B cell (primary cell): ENCODE measurements at regions not wholly inside any gene's neighbourhood (a gene's known extent, or its start where the extent isn't known, plus 50 kb on each side); places are given as distances from the start of the nearest gene placed in this dataset.

Experiments used
- ATAC-seq: fragments of 200-7000 bp; cut with Tn5 transposase; one replicate; pipeline ENCODE4 v1.10.0; 2021; ENCODE audit warnings: low read depth, mild to moderate bottlenecking, moderate number of reproducible peaks, moderate library complexity
- CTCF ChIA-PET: fragments of 350-600 bp; sonication (Branson Sonifier 250); formaldehyde crosslinking; loops from one replicate; lab custom pipeline; 2021; ENCODE audit warnings: antibody characterized with exemption, inconsistent platforms; lab: Charles Lee
- POLR2A ChIA-PET: fragments of 350-600 bp; sonication (Branson Sonifier 250); formaldehyde crosslinking; loops from one replicate; lab custom pipeline; 2021; ENCODE audit warnings: antibody characterized with exemption; lab: Charles Lee
- DNase-seq: peaks from one replicate; pipeline ENCODE4 v3.0.0; 2013
- H2AFZ ChIP-seq: 2 replicates; pipeline ENCODE4 v1.6.1; 2012; ENCODE audit warnings: mild to moderate bottlenecking, low read depth, low read length; ENCODE audit not compliant: insufficient read depth, poor library complexity, severe bottlenecking
- H3K27ac ChIP-seq, 2 donors: 1 replicate in 1 of 2; 2 replicates in 1 of 2; pipeline ENCODE4 v1.5.1; 2012 to 2013; ENCODE audit warnings: low read length in 2 of 2, mild to moderate bottlenecking in 2 of 2, moderate library complexity in 1 of 2
- H3K27me3 ChIP-seq, 4 experiments: fragments of 200-600 bp in 1 of 4; sonication (generic) in 1 of 4; replicated peaks in 1 of 4; 1 replicate in 2 of 4; 2 replicates in 2 of 4; pipeline versions ENCODE4 v1.6.1 to v1.7.0; 2013 to 2016; ENCODE audit warnings: low read length in 3 of 4, mild to moderate bottlenecking in 2 of 4, mixed read lengths in 1 of 4, moderate library complexity in 1 of 4; ENCODE audit not compliant: insufficient read depth in 4 of 4, control insufficient read depth in 3 of 4; ENCODE audit errors: control extremely low read depth in 1 of 4
- H3K36me3 ChIP-seq, 2 experiments: replicated peaks in 1 of 2; 1 replicate in 1 of 2; 2 replicates in 1 of 2; pipeline versions ENCODE4 v1.6.1 to v1.7.1; 2013; ENCODE audit warnings: low read length in 1 of 2; ENCODE audit not compliant: insufficient read depth in 2 of 2, control insufficient read depth in 1 of 2; ENCODE audit errors: control extremely low read depth in 1 of 2, extremely low read depth in 1 of 2
- H3K4me1 ChIP-seq, 2 donors: fragments of 200-600 bp in 1 of 2; sonication (generic) in 1 of 2; 1 replicate in 1 of 2; 2 replicates in 1 of 2; pipeline versions ENCODE4 v1.5.1 to v1.6.1; 2013 to 2017; ENCODE audit warnings: low read length in 2 of 2; ENCODE audit not compliant: control insufficient read depth in 2 of 2, insufficient read depth in 2 of 2
- H3K4me2 ChIP-seq: replicated peaks from 2 replicates; pipeline ENCODE3; 2012; ENCODE audit warnings: mild to moderate bottlenecking, low read depth, low read length; ENCODE audit not compliant: poor library complexity, severe bottlenecking
- H3K4me3 ChIP-seq, 5 experiments: fragments of 200-600 bp in 1 of 5; sonication (generic) in 1 of 5; 1 replicate in 3 of 5; 2 replicates in 2 of 5; pipeline versions ENCODE4 v1.5.1 to v1.7.0; 2011 to 2016; ENCODE audit warnings: low read length in 4 of 5, mild to moderate bottlenecking in 4 of 5, low read depth in 2 of 5, control low read depth in 1 of 5, moderate library complexity in 1 of 5; ENCODE audit not compliant: insufficient read depth in 1 of 5; ENCODE audit errors: control extremely low read depth in 1 of 5, extremely low read depth in 1 of 5
- H3K79me2 ChIP-seq: fragments of 200-600 bp; sonication (generic); one replicate; pipeline ENCODE4 v1.6.0; 2016; ENCODE audit warnings: low read length; ENCODE audit not compliant: control insufficient read depth, insufficient read depth
- H3K9ac ChIP-seq: fragments of 200-600 bp; sonication (generic); 2 replicates; pipeline ENCODE4 v1.6.1; 2017; ENCODE audit warnings: mild to moderate bottlenecking, low read length, moderate library complexity
- H3K9me3 ChIP-seq, 3 donors: one replicate each; pipeline versions ENCODE4 v1.6.1 to v1.7.1; 2013; ENCODE audit warnings: low read length in 2 of 3; ENCODE audit not compliant: control insufficient read depth in 2 of 3, insufficient read depth in 1 of 3; ENCODE audit errors: control extremely low read depth in 1 of 3
- H4K20me1 ChIP-seq: 2 replicates; pipeline ENCODE4 v1.6.0; 2012; ENCODE audit warnings: mild to moderate bottlenecking, low read length; ENCODE audit not compliant: insufficient read depth, control insufficient read depth, poor library complexity, severe bottlenecking
- H3K27ac Mint-ChIP-seq: one replicate; pipeline ENCODE4 v1.8.0; 2021; ENCODE audit warnings: mixed read lengths
- H3K27me3 Mint-ChIP-seq: one replicate; pipeline ENCODE4 v1.8.0; 2021; ENCODE audit warnings: mixed read lengths
- H3K4me1 Mint-ChIP-seq: one replicate; pipeline ENCODE4 v1.8.0; 2021; ENCODE audit warnings: mixed read lengths
- H3K4me3 Mint-ChIP-seq: one replicate; pipeline ENCODE4 v1.8.0; 2021; ENCODE audit warnings: mixed read lengths
- H3K9me3 Mint-ChIP-seq: one replicate; pipeline ENCODE4 v1.8.0; 2022; ENCODE audit warnings: mixed read lengths; ENCODE audit not compliant: insufficient read depth
- EZH2 ChIP-seq: IDR thresholded peaks from 2 replicates; pipeline ENCODE4 v1.6.1; 2012; ENCODE audit warnings: borderline replicate concordance, low read depth, mild to moderate bottlenecking, moderate library complexity, low read length; ENCODE audit not compliant: insufficient read depth, poor library complexity, severe bottlenecking
- WGBS: methylation state at CpG from one replicate; pipeline ENCODE4 v1.1.5; 2013; ENCODE audit warnings: missing lambda C conversion rate; ENCODE audit not compliant: insufficient coverage; 5-methylcytosine and 5-hydroxymethylcytosine counted together
- intact Hi-C: fragments of 100-400 bp; cut with micrococcal nuclease; formaldehyde crosslinking; loops from one replicate; pipeline ENCODE4 v1.10.0; 2022
- TF ChIP-seq, protein P1 (sequence below): fragments of 200-600 bp; IDR thresholded peaks from one replicate; pipeline ENCODE4 v1.8.0; 2022; ENCODE audit warnings: antibody characterized with exemption, mild to moderate bottlenecking

DNA sequence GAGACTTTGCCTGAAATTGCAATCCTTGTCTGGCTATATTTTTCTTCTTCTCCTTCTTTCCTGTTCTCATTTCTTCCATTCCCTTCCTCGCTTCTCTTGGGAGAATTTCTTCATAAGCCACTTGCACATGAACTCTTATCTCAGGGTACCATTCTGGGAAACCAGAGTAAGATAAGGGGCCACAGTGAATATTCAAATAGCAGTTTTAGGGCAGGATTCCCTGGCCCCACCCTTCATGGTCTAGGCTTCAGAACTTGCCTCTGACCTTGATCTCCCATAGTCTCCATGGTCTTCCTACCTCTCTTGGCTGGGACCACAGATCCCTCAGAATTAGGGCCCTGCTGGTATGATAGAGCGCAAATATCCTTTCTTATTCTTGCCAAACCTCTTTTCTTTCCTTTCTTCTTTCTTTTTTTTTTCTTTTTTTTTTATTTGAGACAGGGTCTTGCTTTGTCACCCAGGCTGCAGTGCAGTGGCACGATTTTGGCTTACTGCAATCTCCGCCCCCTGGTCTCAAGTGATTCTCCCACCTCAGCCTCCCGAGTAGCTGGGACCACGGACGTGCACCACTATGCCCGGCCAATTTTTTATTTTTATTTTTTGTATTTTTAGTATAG is 123.0 kb upstream of the CITED2 start:
- no peaks in the 10 kb centered on the region for H3K9me3 ChIP-seq
- no peak overlapping the region for H3K4me3 Mint-ChIP-seq
- H3K9ac ChIP-seq: no peak overlapping the region
- no peak for TF ChIP-seq EZH2
- TF ChIP-seq, protein P1, sequence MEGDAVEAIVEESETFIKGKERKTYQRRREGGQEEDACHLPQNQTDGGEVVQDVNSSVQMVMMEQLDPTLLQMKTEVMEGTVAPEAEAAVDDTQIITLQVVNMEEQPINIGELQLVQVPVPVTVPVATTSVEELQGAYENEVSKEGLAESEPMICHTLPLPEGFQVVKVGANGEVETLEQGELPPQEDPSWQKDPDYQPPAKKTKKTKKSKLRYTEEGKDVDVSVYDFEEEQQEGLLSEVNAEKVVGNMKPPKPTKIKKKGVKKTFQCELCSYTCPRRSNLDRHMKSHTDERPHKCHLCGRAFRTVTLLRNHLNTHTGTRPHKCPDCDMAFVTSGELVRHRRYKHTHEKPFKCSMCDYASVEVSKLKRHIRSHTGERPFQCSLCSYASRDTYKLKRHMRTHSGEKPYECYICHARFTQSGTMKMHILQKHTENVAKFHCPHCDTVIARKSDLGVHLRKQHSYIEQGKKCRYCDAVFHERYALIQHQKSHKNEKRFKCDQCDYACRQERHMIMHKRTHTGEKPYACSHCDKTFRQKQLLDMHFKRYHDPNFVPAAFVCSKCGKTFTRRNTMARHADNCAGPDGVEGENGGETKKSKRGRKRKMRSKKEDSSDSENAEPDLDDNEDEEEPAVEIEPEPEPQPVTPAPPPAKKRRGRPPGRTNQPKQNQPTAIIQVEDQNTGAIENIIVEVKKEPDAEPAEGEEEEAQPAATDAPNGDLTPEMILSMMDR: no peak
- no peak overlapping the region for H3K27ac Mint-ChIP-seq
- DNase-seq (no peak), ATAC-seq (no peak)
- no peak overlapping the region for H3K4me2 ChIP-seq
- H3K79me2 ChIP-seq: no peaks in the 10 kb centered on the region
- no peaks in the 10 kb centered on the region for H3K4me1 Mint-ChIP-seq
- ChIA-PET CTCF (no interaction called here), POLR2A (no interaction called here)
- intact Hi-C loops: no loop called here
- H4K20me1 ChIP-seq: no peaks in the 10 kb centered on the region
- H2AFZ ChIP-seq: no peak overlapping the region
- H3K9me3 Mint-ChIP-seq: no peaks in the 10 kb centered on the region
- no peaks in the 10 kb centered on the region for H3K27me3 Mint-ChIP-seq
- H3K27ac ChIP-seq: no peak overlapping the region
- H3K27me3 ChIP-seq: no peaks in the 10 kb centered on the region
- no peaks in the 10 kb centered on the region for H3K4me1 ChIP-seq
- no peak overlapping the region for H3K4me3 ChIP-seq
- 100% methylated on average over 1 of the region's 8 CpGs for WGBS
- no peaks in the 10 kb centered on the region for H3K36me3 ChIP-seq

DNA sequence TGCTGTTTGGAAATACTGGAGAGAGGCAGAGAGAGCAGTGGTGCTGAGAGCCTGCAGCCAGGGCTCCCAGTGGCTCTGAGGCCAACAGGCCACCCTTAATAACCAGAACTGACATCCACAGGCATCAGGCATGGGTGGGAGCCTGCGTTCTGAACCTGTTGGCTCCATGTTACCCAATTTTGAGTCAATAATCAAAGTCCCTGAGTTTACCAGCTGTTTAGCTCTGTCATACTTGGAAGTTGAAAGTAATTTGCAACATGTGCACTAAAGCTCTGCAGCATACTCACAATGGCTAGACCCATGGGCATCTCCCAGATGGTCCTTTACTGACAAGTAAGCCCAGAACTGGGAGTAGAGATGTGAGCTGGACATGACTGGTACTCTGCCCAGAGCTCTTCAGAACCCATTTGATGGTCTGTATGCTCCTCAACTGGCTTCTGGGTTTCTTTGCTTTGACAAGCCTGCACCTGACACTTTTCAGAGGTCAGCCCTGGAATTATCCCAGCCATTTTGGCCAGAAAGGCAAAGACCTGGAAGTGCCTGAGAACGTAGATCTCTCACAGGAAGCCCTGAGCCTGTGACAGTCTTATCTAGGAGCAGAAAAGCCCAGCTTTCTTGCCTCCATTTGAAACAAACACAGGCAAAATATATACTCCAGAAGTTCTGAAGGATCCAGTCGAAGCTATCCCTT is 122.4 kb upstream of the CITED2 start:
- Mint-ChIP-seq H3K9me3 (no peaks in the 10 kb centered on the region), H3K27me3 (no peaks in the 10 kb centered on the region), H3K4me3 (no peak overlapping the region), H3K27ac (no peak overlapping the region), H3K4me1 (no peaks in the 10 kb centered on the region)
- no peak for ATAC-seq
- no peak overlapping the region for H3K27ac ChIP-seq
- no peak overlapping the region for H3K4me3 ChIP-seq
- H4K20me1 ChIP-seq: no peaks in the 10 kb centered on the region
- intact Hi-C loops: no loop called here
- no peak for DNase-seq
- no peak for TF ChIP-seq EZH2
- TF ChIP-seq, protein P1: no peak
- no peaks in the 10 kb centered on the region for H3K4me1 ChIP-seq
- H3K9me3 ChIP-seq: no peaks in the 10 kb centered on the region
- ChIA-PET POLR2A (no interaction called here), CTCF (no interaction called here)
- no peak overlapping the region for H2AFZ ChIP-seq
- no peaks in the 10 kb centered on the region for H3K27me3 ChIP-seq
- no peaks in the 10 kb centered on the region for H3K79me2 ChIP-seq
- H3K9ac ChIP-seq: no peak overlapping the region
- 96% methylated on average over 3 of the region's 3 CpGs for WGBS
- no peak overlapping the region for H3K4me2 ChIP-seq
- no peaks in the 10 kb centered on the region for H3K36me3 ChIP-seq
